Kidney (tissue), 13 donors: ENCODE measurements at regions not wholly inside any gene's neighbourhood (a gene's known extent, or its start where the extent isn't known, plus 50 kb on each side); places are given as distances from the start of the nearest gene placed in this dataset.

Experiments used
- DNase-seq, 5 donors: peaks; one replicate each; pipeline ENCODE4 v3.0.0-alpha.2; 2013 to 2020
- FAIRE-seq: peaks from 2 replicates; lab custom pipeline; 2012; peaks lifted over from hg19 to GRCh38; lab: Jason Lieb, UNC
- H3K27ac ChIP-seq, 2 donors: one replicate each; pipeline ENCODE4 v1.7.0; 2013; ENCODE audit warnings: low read depth in 2 of 2, low read length in 2 of 2, inconsistent platforms in 1 of 2
- H3K27me3 ChIP-seq: one replicate; pipeline ENCODE4 v1.7.1; 2013; ENCODE audit warnings: low read length, inconsistent platforms; ENCODE audit not compliant: control insufficient read depth, insufficient read depth
- H3K36me3 ChIP-seq, 3 donors: one replicate each; pipeline versions ENCODE4 v1.7.0 to v1.7.1; 2013; ENCODE audit warnings: low read length in 3 of 3, control low read depth in 1 of 3, inconsistent platforms in 1 of 3; ENCODE audit not compliant: insufficient read depth in 3 of 3, control insufficient read depth in 2 of 3
- H3K4me1 ChIP-seq, 3 donors: one replicate each; pipeline versions ENCODE4 v1.7.0 to v1.7.1; 2013; ENCODE audit warnings: low read length in 3 of 3, inconsistent platforms in 1 of 3, low read depth in 1 of 3; ENCODE audit not compliant: control insufficient read depth in 2 of 3, insufficient read depth in 2 of 3
- H3K4me3 ChIP-seq, 3 donors: one replicate each; pipeline versions ENCODE4 v1.7.0 to v1.8.1; 2013; ENCODE audit warnings: low read length in 3 of 3, control low read depth in 1 of 3, inconsistent platforms in 1 of 3
- H3K9ac ChIP-seq, 3 donors: one replicate each; pipeline versions ENCODE4 v1.7.0 to v1.7.1; 2013; ENCODE audit warnings: low read length in 3 of 3, control low read depth in 1 of 3, inconsistent platforms in 1 of 3
- H3K9me3 ChIP-seq, 3 donors: one replicate each; pipeline versions ENCODE4 v1.7.0 to v1.7.1; 2013; ENCODE audit warnings: low read length in 3 of 3, control low read depth in 1 of 3, inconsistent platforms in 1 of 3; ENCODE audit not compliant: control insufficient read depth in 2 of 3, insufficient read depth in 1 of 3
- intact Hi-C: fragments of 100-400 bp; cut with DNase I; formaldehyde crosslinking; loops from one replicate; pipeline ENCODE4 v1.11.1; 2022
- TF ChIP-seq, protein P1 (sequence below): IDR thresholded peaks from 3 replicates; pipeline ENCODE4 v1.5.1; 2012; ENCODE audit warnings: mild to moderate bottlenecking, moderate library complexity, borderline replicate concordance; ENCODE audit not compliant: insufficient read depth; ENCODE audit errors: extremely low read depth
- donor health status: control.
- donor health status: control.
- donor health status: control.
- donor health status: control.
- donor health status: control.
- donor health status: DM: yes; HTN: yes; CAD: no.
- donor health status: Normal renal cell carcinoma (clear cell type).

DNA sequence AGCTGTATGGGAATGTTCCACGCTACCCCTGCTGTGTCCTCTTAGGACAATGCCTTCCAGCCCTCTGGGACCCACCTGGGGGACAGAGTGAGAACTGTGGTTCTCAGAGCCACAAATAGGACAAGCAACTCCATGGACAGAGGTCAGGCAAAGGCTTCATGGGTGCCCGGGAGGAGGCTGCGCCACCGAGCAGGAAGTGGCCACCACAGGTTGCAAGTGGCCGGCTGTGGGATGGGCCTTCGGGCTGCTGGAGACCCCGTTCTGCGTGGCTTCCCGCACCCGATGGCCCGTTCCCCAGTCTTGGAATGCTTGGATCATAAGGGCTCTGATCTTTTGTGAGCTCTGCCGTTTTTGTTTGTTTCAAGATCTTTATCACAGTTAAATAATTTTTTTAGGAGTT lies 118.8 kb downstream of the BOD1 start:
- Histone ChIP-seq H3K9ac (no peak overlapping the region), H3K4me3 (no peak overlapping the region), H3K27ac (no peak overlapping the region), H3K9me3 (no peaks in the 10 kb centered on the region), H3K4me1 (no peaks in the 10 kb centered on the region), H3K36me3 (no peaks in the 10 kb centered on the region), H3K27me3 (no peaks in the 10 kb centered on the region)
- DNase-seq (no peak), FAIRE-seq (no peak)
- intact Hi-C loops, result no loop called here
- TF ChIP-seq, protein P1, sequence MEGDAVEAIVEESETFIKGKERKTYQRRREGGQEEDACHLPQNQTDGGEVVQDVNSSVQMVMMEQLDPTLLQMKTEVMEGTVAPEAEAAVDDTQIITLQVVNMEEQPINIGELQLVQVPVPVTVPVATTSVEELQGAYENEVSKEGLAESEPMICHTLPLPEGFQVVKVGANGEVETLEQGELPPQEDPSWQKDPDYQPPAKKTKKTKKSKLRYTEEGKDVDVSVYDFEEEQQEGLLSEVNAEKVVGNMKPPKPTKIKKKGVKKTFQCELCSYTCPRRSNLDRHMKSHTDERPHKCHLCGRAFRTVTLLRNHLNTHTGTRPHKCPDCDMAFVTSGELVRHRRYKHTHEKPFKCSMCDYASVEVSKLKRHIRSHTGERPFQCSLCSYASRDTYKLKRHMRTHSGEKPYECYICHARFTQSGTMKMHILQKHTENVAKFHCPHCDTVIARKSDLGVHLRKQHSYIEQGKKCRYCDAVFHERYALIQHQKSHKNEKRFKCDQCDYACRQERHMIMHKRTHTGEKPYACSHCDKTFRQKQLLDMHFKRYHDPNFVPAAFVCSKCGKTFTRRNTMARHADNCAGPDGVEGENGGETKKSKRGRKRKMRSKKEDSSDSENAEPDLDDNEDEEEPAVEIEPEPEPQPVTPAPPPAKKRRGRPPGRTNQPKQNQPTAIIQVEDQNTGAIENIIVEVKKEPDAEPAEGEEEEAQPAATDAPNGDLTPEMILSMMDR, result no peak

DNA sequence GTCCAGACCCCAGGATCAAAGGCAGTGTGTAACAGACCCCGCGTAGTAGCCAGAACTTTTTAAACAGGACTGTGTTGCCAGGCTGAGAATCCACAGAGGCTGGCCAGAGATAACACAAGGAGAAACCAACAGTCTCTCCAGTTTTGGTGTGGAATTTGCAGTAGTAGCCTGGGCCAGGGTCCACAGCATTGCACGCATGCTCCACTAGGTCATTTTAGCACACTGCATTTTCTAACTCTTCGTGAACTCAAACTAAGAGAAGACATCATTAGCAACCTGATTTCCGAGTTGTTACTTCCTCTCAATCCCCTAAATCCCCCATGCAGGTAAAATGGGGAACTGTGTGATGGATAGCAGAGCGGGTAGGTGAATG lies 119.6 kb downstream of the BOD1 start:
- Histone ChIP-seq H3K4me1 (no peaks in the 10 kb centered on the region), H3K4me3 (no peak overlapping the region), H3K9me3 (no peaks in the 10 kb centered on the region), H3K27me3 (no peaks in the 10 kb centered on the region), H3K9ac (no peak overlapping the region), H3K36me3 (no peaks in the 10 kb centered on the region), H3K27ac (no peak overlapping the region)
- DNase-seq (no peak), FAIRE-seq (no peak)
- intact Hi-C loops, result no loop called here
- TF ChIP-seq, protein P1, result no peak

DNA sequence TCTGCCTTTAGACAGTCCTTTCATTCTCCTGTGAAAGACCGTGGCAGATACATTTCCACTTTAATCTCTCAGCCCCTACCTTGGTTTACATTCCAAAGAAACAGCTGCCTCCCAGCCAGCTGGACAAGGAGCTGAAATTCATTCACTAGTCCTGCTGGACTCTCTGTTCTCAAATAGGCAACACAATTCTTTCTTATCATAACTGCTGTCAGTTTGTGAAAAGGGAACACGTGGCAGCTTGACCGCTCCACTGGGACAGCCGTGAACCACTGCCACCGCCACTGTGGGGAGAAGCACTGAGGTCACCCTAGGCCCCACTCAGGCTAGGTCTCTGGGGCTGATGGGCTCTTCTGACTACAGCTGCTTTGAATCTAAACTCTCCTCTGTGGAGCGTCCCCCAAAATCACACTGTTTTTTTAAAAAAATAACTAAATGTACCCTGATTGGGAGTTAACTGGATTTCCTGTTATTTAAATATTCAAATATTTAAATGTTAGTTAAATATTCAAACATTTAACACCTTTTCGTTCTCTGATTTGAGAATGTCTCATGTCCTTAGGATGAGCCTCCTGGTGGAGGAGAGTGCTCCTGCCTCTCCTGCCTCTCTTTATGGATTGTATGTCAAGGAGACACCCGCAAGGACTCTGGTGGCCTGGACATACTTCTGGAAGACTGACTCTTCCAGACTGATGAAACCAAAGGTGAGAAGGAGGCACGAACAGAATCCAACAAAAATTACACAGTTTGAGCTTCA lies 120.1 kb downstream of the BOD1 start:
- Histone ChIP-seq H3K9me3 (no peaks in the 10 kb centered on the region), H3K4me1 (no peaks in the 10 kb centered on the region), H3K36me3 (no peaks in the 10 kb centered on the region), H3K9ac (no peak overlapping the region), H3K27me3 (no peaks in the 10 kb centered on the region), H3K4me3 (no peak overlapping the region), H3K27ac (no peak overlapping the region)
- intact Hi-C loops, result no loop called here
- FAIRE-seq (no peak), DNase-seq (no peak)
- TF ChIP-seq, protein P1, result no peak
